ENCODE measurements at regions not wholly inside any gene's neighbourhood (a gene's known extent, or its start where the extent isn't known, plus 50 kb on each side); places are given as distances from the start of the nearest gene placed in this dataset.
A peak's percentile ranks its signal among the peaks of the same experiment; 100 is the strongest.
"Not testable (repeated sequence)": the region's sequence is repeated elsewhere in the genome, so short reads cannot be mapped to it uniquely, and the experiment has no call there.

- DNase-seq (ENCODE audit: low read depth): peak; percentile 21
Measured at GRCh38 chr7:81284576-81284975, 365.7 kb upstream of the SEMA3C start.

- no peak for DNase-seq (ENCODE audit: low read depth)
Measured at GRCh38 chr7:81280531-81280930, 361.7 kb upstream of the SEMA3C start.

GRCh38 chr7:81277691-81278090 lies 358.8 kb upstream of the SEMA3C start:
- no peak for DNase-seq (ENCODE audit: low read depth)

- DNase-seq (ENCODE audit: low read depth): no peak
Measured at GRCh38 chr7:81273601-81274397, 354.9 kb upstream of the SEMA3C start.

- DNase-seq (ENCODE audit: low read depth): no peak
Measured at GRCh38 chr7:81272176-81272575, 353.3 kb upstream of the SEMA3C start.

GRCh38 chr7:81268551-81268950 lies 349.7 kb upstream of the SEMA3C start:
- DNase-seq (ENCODE audit: low read depth): no peak

- DNase-seq (ENCODE audit: low read depth): no peak
Measured at GRCh38 chr7:81267508-81267907, 348.7 kb upstream of the SEMA3C start.

- no peak for DNase-seq (ENCODE audit: low read depth)
Measured at GRCh38 chr7:81264116-81264515, 345.3 kb upstream of the SEMA3C start.

- DNase-seq (ENCODE audit: low read depth): no peak
Measured at GRCh38 chr7:81260152-81260551, 341.3 kb upstream of the SEMA3C start.

- DNase-seq (ENCODE audit: low read depth): no peak
Measured at GRCh38 chr7:81256991-81257390, 338.1 kb upstream of the SEMA3C start.

- no peak for DNase-seq (ENCODE audit: low read depth)
Measured at GRCh38 chr7:81248420-81248819, 329.6 kb upstream of the SEMA3C start.

- not testable (repeated sequence) for DNase-seq (ENCODE audit: low read depth)
Measured at GRCh38 chr7:81247364-81247763, 328.5 kb upstream of the SEMA3C start.

- DNase-seq (ENCODE audit: low read depth): no peak
Measured at GRCh38 chr7:81245353-81245752, 326.5 kb upstream of the SEMA3C start.

GRCh38 chr7:81244224-81244623 lies 325.4 kb upstream of the SEMA3C start:
- DNase-seq (ENCODE audit: low read depth): no peak

- DNase-seq (ENCODE audit: low read depth): no peak
Measured at GRCh38 chr7:81236560-81236959, 317.7 kb upstream of the SEMA3C start.

GRCh38 chr7:81235997-81236396 lies 317.1 kb upstream of the SEMA3C start:
- no peak for DNase-seq (ENCODE audit: low read depth)

GRCh38 chr7:81234896-81235295 lies 316.0 kb upstream of the SEMA3C start:
- DNase-seq (ENCODE audit: low read depth): no peak

GRCh38 chr7:81233208-81233940 lies 314.5 kb upstream of the SEMA3C start:
- DNase-seq (ENCODE audit: low read depth): no peak

- DNase-seq (ENCODE audit: low read depth): no peak
Measured at GRCh38 chr7:81232084-81232799, 313.4 kb upstream of the SEMA3C start.

- no peak for DNase-seq (ENCODE audit: low read depth)
Measured at GRCh38 chr7:81231301-81231838, 312.5 kb upstream of the SEMA3C start.

- no peak for DNase-seq (ENCODE audit: low read depth)
Measured at GRCh38 chr7:81226234-81226633, 307.4 kb upstream of the SEMA3C start.

GRCh38 chr7:81222692-81223091 lies 303.8 kb upstream of the SEMA3C start:
- DNase-seq (ENCODE audit: low read depth): not testable (repeated sequence)

Measured in GM04503 (cell line).